HG02981 (cell line): ENCODE measurements at regions not wholly inside any gene's neighbourhood (a gene's known extent, or its start where the extent isn't known, plus 50 kb on each side); places are given as distances from the start of the nearest gene placed in this dataset.
"Not testable (repeated sequence)": the region's sequence is repeated elsewhere in the genome, so short reads cannot be mapped to it uniquely, and the experiment has no call there.

ENCODE experiments used
- ATAC-seq: cut with Tn5 transposase; IDR thresholded peaks from one replicate; pipeline ENCODE4 v1.9.1; 2021; ENCODE audit warnings: mild to moderate bottlenecking, moderate library complexity; ENCODE audit not compliant: unreplicated experiment

DNA sequence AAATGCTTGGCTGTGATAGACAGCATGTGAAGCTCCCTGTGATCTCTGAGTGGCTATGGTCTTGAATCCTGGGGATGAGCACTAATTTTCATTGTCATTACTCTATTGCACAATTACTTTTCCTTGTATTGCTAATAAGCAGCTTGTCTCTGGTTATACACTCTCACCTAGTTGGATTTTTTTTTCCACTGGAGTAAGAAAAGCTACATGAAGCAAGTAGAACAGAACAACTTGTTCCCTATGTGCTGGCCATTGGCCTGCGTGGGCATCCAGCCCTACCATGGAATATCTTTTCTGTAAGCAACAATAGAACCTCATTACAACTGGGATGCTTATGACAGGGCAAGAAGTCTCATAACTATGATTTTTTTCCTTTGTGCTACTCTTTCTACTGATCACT lies 807.4 kb downstream of the TNS3 start:
- no peak for ATAC-seq

GRCh38 chr7:46772776-46773175 lies 809.1 kb downstream of the TNS3 start:
- no peak for ATAC-seq

GRCh38 chr7:46767071-46767470 lies 814.8 kb downstream of the TNS3 start:
- no peak for ATAC-seq

GRCh38 chr7:46764100-46764936 lies 817.6 kb downstream of the TNS3 start:
- ATAC-seq, result no peak

DNA sequence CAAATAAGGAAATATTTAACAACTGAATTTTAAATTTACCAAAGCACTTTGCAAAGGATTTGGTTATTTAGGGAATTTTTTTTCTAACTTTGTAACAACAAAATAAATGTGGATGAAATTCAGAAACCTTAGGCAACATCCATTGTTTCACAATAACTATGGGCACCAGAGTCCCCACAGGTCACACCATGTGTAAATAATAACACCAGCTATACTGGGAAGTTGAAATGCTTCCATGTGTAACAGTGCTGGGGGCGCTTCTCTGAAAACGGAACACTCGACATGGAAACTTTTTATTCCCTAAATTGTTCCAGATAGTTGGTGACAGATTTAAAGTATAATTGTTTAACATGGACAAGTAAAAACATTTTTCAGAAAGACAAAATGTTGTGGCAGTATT lies 818.6 kb downstream of the TNS3 start:
- no peak for ATAC-seq

GRCh38 chr7:46759711-46760480 lies 822.0 kb downstream of the TNS3 start:
- no peak for ATAC-seq

DNA sequence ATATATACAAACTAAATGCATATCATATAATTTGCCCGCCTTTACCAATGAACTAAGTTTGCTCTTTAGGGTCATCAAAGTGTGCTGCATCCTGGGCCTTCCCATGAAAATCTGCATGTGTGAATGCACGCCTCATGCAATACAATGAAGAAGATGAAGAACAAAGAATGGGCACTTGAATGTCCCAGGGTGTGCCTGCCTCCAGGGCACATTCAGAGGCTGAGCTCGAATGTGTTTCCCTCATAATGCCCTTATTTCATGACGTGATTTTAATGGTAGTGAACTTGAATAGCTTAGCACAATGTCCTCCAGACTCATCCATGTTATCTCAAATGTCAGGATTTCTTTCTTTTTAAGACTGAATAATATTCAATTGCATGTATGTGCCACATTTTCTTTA lies 824.9 kb downstream of the TNS3 start:
- ATAC-seq, result no peak

GRCh38 chr7:46756256-46756655 lies 825.7 kb downstream of the TNS3 start:
- ATAC-seq, result no peak

- no peak for ATAC-seq
Measured at GRCh38 chr7:46755120-46756034, 826.5 kb downstream of the TNS3 start.

DNA sequence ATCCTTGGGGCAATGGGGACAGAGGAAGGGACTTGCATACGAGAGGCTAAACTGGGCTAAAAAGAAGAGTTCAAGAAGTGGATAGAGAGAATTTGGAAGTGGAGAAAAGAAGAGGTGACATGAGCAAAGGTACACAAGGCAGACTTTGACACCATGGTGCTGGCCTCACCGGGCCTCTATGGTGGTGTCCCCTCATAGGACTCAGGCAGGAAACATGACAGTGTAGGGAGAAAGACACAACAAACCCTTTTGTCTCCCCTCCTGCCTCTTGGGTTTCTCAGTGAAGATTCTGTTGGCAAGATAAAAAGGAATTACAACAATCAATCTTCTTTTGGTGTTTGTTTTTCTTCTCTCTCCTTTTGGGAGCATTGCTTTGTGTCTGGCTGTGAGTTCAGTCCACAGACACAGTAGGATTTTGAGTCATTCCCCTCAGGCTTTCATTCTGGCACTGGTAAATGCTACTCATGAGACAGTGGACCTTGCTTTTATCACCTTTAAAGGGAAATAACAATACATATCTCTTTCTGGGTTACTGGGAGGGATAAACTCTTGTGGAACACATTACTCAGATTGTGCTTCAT lies 827.7 kb downstream of the TNS3 start:
- no peak for ATAC-seq

DNA sequence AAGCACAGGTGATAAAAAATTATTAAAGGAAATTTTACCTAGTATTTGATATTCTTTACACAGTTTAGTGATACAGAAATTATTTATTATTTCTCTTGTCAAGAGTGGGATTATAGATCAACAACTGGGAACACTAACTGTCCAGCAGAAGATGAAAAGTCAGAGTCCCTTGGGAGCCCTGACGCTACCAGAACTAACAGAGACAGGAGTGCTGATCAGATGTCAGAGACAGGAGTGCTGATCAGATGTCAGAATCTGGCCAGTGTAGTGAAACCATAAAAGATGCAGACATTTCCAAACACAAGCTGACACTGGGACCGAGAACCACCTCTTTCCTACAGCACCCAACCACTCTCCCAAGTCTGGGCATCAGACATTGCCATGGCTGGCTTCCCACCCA lies 828.2 kb downstream of the TNS3 start:
- no peak for ATAC-seq

DNA sequence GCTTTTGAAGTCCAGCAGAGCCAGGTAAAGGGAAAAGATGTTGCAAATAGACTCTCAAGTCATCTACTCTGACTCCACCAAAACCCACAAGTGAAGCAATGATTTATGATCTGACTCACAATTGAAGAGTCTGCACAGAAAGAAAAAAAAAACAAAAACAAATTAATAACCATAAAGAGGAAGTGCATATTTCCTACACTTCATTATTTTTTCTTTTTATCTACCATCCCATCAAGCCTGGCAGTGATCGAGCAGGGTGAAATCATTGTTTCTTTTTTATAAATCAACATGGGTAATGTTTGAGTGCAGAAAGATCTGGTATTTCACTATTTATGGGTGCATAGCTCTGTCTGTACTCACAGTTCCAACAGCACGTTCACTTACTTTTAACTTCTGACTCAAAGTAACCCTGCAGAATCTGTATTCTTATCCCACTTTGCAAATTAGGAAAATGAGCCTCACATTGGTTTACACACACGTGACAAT lies 829.0 kb downstream of the TNS3 start:
- ATAC-seq, result no peak

- not testable (repeated sequence) for ATAC-seq
Measured at GRCh38 chr7:46751927-46752723, 829.8 kb downstream of the TNS3 start.

GRCh38 chr7:46751471-46751870 lies 830.4 kb upstream of the IGFBP3 start:
- ATAC-seq, result no peak

GRCh38 chr7:46750321-46750865 lies 829.3 kb upstream of the IGFBP3 start:
- ATAC-seq, result no peak

DNA sequence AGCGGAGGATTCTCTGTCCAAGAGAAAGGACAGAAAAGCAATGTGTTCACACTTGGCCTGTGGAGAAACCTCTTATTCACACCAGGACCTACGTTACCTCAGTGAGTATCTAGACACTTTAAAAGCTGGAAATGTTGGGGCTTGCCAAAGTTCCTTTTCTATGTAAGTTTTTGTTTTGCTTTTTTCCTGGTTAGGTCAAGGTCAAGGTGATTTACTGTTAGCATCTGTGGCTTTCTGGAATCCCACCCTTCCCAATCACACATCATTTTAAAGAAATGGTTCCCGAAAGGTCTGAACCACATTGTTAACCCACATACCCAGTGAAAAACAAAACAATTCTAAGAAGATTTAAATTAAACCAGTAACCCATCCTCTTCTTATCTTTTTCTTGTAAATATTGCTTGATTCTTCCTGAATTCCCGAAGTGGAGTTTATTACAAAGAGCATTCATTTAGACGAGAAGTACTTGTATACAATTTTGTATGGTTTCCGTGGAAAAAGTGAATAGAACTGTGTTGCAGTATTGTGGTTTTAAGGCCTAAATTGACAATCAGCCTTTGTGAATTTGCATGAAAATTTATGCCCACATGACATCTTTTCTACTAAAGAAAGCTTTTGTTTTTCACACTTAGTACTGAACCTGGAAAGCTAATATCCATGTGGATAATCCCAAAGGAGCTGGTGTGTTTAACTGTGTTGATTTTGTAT lies 827.0 kb upstream of the IGFBP3 start:
- no peak for ATAC-seq

DNA sequence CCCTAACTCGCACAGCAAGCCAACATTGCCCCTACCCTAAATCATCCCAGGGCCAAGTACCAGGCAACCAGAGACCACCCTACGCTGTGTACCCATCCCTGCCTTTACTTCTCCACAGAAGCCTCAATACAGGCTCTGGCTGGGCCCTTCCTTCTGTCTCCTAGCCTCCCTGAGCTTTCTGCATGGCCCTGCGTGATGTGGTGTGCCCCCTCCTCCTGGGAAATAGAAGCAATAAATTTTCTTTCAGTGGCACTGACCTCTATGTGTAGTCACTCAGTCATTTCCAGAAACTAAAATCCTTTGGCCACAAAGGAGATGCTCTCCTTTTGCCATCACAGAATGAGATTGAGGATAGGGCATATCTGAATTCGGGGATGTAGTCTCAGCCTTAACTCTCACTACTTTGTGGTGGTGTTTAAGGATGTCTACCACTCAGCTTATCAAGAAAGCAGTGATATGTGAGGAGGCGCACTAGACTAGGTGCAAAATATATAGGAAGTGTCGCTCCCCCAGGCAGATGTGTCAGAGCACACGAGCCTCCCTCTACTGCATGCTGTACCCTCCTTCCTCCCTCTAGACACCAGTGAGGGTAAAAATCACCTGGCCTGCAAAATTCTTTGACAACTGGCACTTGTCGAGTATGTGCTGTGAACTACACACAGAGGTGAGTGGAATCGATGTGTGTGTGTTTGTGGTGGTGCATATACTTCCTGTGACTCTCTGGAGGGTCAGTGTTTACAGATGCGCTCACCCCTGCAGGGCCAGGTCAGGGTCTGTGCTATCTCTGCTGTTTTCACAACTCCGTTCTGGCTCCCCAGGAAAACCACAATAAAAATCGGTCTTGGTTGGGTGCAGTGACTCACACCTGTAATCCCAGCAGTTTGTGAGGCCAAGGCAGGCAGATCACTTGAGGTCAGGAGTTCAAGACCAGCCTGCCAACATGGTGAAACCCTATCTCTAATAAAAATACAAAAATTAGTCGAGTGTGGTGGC lies 825.9 kb upstream of the IGFBP3 start:
- no peak for ATAC-seq

DNA sequence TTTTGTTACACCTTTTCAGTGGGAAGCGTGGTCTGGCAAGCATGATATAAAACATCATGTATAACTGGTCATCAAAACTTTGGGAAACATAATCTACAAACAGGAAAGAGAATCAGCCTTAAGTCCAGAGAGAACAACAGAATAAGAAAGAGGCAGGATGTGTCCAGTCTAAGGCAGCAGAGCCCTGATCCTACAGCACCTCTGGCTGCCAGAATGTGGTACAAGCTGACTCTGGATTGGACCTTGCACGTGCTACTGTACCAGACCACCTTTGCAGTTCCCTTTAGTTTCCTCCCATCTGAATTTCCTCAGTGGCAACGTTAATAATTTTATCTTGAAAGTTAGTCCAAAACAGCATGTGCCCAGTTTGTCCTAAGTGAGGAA lies 824.6 kb upstream of the IGFBP3 start:
- ATAC-seq, result no peak
